ENCODE measurements at regions not wholly inside any gene's neighbourhood (a gene's known extent, or its start where the extent isn't known, plus 50 kb on each side); places are given as distances from the start of the nearest gene placed in this dataset.

GRCh38 chr7:117951691-117952280 is 78.5 kb upstream of the CTTNBP2 start:
- no peak for DNase-seq

GRCh38 chr7:117955046-117955445 is 81.8 kb upstream of the CTTNBP2 start:
- Histone ChIP-seq H3K18ac (ENCODE audit: low read length) (no peak overlapping the region), H4K5ac (ENCODE audit: low read length) (no peak overlapping the region), H3K4me3 (ENCODE audit: low read length) (no peak overlapping the region), H2AK5ac (ENCODE audit: low read length) (no peak overlapping the region), H2BK5ac (ENCODE audit: low read length) (no peak overlapping the region), H3K4ac (ENCODE audit: low read depth, low read length) (no peak overlapping the region), H2BK15ac (replicated peaks; ENCODE audit: low read depth) (no peak overlapping the region), H4K8ac (ENCODE audit: low read depth, low read length) (no peak overlapping the region), H3K27me3 (ENCODE audit: insufficient read depth, low read length, poor library complexity) (no peaks in the 10 kb centered on the region), H3K79me2 (ENCODE audit: control insufficient read depth, insufficient read depth, low read length) (no peaks in the 10 kb centered on the region), H3K23ac (ENCODE audit: low read length) (no peak overlapping the region), H3K9ac (ENCODE audit: low read length) (no peak overlapping the region), H3K4me2 (ENCODE audit: low read length) (no peak overlapping the region), H3K4me1 (ENCODE audit: control insufficient read depth, low read depth, low read length) (no peaks in the 10 kb centered on the region), H3K36me3 (ENCODE audit: control insufficient read depth, insufficient read depth, low read length) (no peaks in the 10 kb centered on the region), H2BK120ac (ENCODE audit: low read depth, low read length) (no peak overlapping the region), H3K27ac (ENCODE audit: low read depth, low read length) (no peak overlapping the region), H3K56ac (ENCODE audit: low read length) (no peak overlapping the region), H3K79me1 (ENCODE audit: low read length) (no peaks in the 10 kb centered on the region)
- WGBS (ENCODE audit: extremely low coverage, insufficient coverage, low lambda C conversion rate), result no CpG with 5 or more reads among the region's 4 CpGs
- DNase-seq, result no peak

More at GRCh38 chr7:117951691-117952280, 78.5 kb upstream of the CTTNBP2 start:
- no peak overlapping the region for H4K8ac ChIP-seq (ENCODE audit: low read depth, low read length)
- H2BK15ac ChIP-seq (replicated peaks; ENCODE audit: low read depth), result no peak overlapping the region
- H3K9ac ChIP-seq (ENCODE audit: low read length), result no peak overlapping the region
- H3K79me1 ChIP-seq (ENCODE audit: low read length), result no peaks in the 10 kb centered on the region
- no peaks in the 10 kb centered on the region for H3K27me3 ChIP-seq (ENCODE audit: insufficient read depth, low read length, poor library complexity)
- H2BK5ac ChIP-seq (ENCODE audit: low read length), result no peak overlapping the region
- no peak overlapping the region for H2AK5ac ChIP-seq (ENCODE audit: low read length)
- H3K36me3 ChIP-seq (ENCODE audit: control insufficient read depth, insufficient read depth, low read length), result no peaks in the 10 kb centered on the region
- no peak overlapping the region for H2BK120ac ChIP-seq (ENCODE audit: low read depth, low read length)
- no peak overlapping the region for H4K5ac ChIP-seq (ENCODE audit: low read length)
- H3K18ac ChIP-seq (ENCODE audit: low read length), result no peak overlapping the region
- no CpG with 5 or more reads among the region's 4 CpGs for WGBS (ENCODE audit: extremely low coverage, insufficient coverage, low lambda C conversion rate)
- H3K27ac ChIP-seq (ENCODE audit: low read depth, low read length), result no peak overlapping the region
- no peak overlapping the region for H3K4me2 ChIP-seq (ENCODE audit: low read length)
- H3K79me2 ChIP-seq (ENCODE audit: control insufficient read depth, insufficient read depth, low read length), result no peaks in the 10 kb centered on the region
- H3K23ac ChIP-seq (ENCODE audit: low read length), result no peak overlapping the region
- H3K4ac ChIP-seq (ENCODE audit: low read depth, low read length), result no peak overlapping the region
- no peak overlapping the region for H3K4me3 ChIP-seq (ENCODE audit: low read length)
- H3K56ac ChIP-seq (ENCODE audit: low read length), result no peak overlapping the region
- no peaks in the 10 kb centered on the region for H3K4me1 ChIP-seq (ENCODE audit: control insufficient read depth, low read depth, low read length)

GRCh38 chr7:117960351-117960750 is 87.1 kb upstream of the CTTNBP2 start:
- Histone ChIP-seq H3K4me1 (ENCODE audit: control insufficient read depth, low read depth, low read length) (no peaks in the 10 kb centered on the region), H3K4ac (ENCODE audit: low read depth, low read length) (no peak overlapping the region), H4K8ac (ENCODE audit: low read depth, low read length) (no peak overlapping the region), H2BK15ac (replicated peaks; ENCODE audit: low read depth) (no peak overlapping the region), H3K56ac (ENCODE audit: low read length) (no peak overlapping the region), H3K36me3 (ENCODE audit: control insufficient read depth, insufficient read depth, low read length) (no peaks in the 10 kb centered on the region), H3K9ac (ENCODE audit: low read length) (no peak overlapping the region), H3K27me3 (ENCODE audit: insufficient read depth, low read length, poor library complexity) (no peaks in the 10 kb centered on the region), H2BK5ac (ENCODE audit: low read length) (no peak overlapping the region), H4K5ac (ENCODE audit: low read length) (no peak overlapping the region), H3K4me2 (ENCODE audit: low read length) (no peak overlapping the region), H2AK5ac (ENCODE audit: low read length) (no peak overlapping the region), H3K27ac (ENCODE audit: low read depth, low read length) (no peak overlapping the region), H3K79me1 (ENCODE audit: low read length) (no peaks in the 10 kb centered on the region), H3K23ac (ENCODE audit: low read length) (no peak overlapping the region), H3K18ac (ENCODE audit: low read length) (no peak overlapping the region), H3K79me2 (ENCODE audit: control insufficient read depth, insufficient read depth, low read length) (no peaks in the 10 kb centered on the region), H2BK120ac (ENCODE audit: low read depth, low read length) (no peak overlapping the region), H3K4me3 (ENCODE audit: low read length) (no peak overlapping the region)
- DNase-seq, result peak; percentile 33

- no peak overlapping the region for H3K4me2 ChIP-seq (ENCODE audit: low read length)
- no peak overlapping the region for H4K5ac ChIP-seq (ENCODE audit: low read length)
- H3K36me3 ChIP-seq (ENCODE audit: control insufficient read depth, insufficient read depth, low read length), result no peaks in the 10 kb centered on the region
- no peak for DNase-seq
- H2BK15ac ChIP-seq (replicated peaks; ENCODE audit: low read depth), result no peak overlapping the region
- H3K18ac ChIP-seq (ENCODE audit: low read length), result no peak overlapping the region
- H3K79me1 ChIP-seq (ENCODE audit: low read length), result no peaks in the 10 kb centered on the region
- no peaks in the 10 kb centered on the region for H3K27me3 ChIP-seq (ENCODE audit: insufficient read depth, low read length, poor library complexity)
- no peaks in the 10 kb centered on the region for H3K4me1 ChIP-seq (ENCODE audit: control insufficient read depth, low read depth, low read length)
- no peak overlapping the region for H3K9ac ChIP-seq (ENCODE audit: low read length)
- H3K4ac ChIP-seq (ENCODE audit: low read depth, low read length), result no peak overlapping the region
- H2BK120ac ChIP-seq (ENCODE audit: low read depth, low read length), result no peak overlapping the region
- WGBS (ENCODE audit: extremely low coverage, insufficient coverage, low lambda C conversion rate), result no CpG with 5 or more reads among the region's 4 CpGs
- H3K27ac ChIP-seq (ENCODE audit: low read depth, low read length), result no peak overlapping the region
- no peaks in the 10 kb centered on the region for H3K79me2 ChIP-seq (ENCODE audit: control insufficient read depth, insufficient read depth, low read length)
- no peak overlapping the region for H2AK5ac ChIP-seq (ENCODE audit: low read length)
- no peak overlapping the region for H3K56ac ChIP-seq (ENCODE audit: low read length)
- H4K8ac ChIP-seq (ENCODE audit: low read depth, low read length), result no peak overlapping the region
- no peak overlapping the region for H3K23ac ChIP-seq (ENCODE audit: low read length)
- H2BK5ac ChIP-seq (ENCODE audit: low read length), result no peak overlapping the region
- no peak overlapping the region for H3K4me3 ChIP-seq (ENCODE audit: low read length)
Measured at GRCh38 chr7:117961235-117961634, 88.0 kb upstream of the CTTNBP2 start.

GRCh38 chr7:117962366-117962994 is 89.2 kb upstream of the CTTNBP2 start:
- H3K56ac ChIP-seq (ENCODE audit: low read length), result no peak overlapping the region
- no CpG with 5 or more reads among the region's 5 CpGs for WGBS (ENCODE audit: extremely low coverage, insufficient coverage, low lambda C conversion rate)
- H3K4me2 ChIP-seq (ENCODE audit: low read length), result no peak overlapping the region

More at GRCh38 chr7:117962366-117962994, 89.2 kb upstream of the CTTNBP2 start:
- DNase-seq, result no peak
- H3K79me1 ChIP-seq (ENCODE audit: low read length), result no peaks in the 10 kb centered on the region
- no peak overlapping the region for H3K4ac ChIP-seq (ENCODE audit: low read depth, low read length)
- H3K4me1 ChIP-seq (ENCODE audit: control insufficient read depth, low read depth, low read length), result no peaks in the 10 kb centered on the region
- no peaks in the 10 kb centered on the region for H3K36me3 ChIP-seq (ENCODE audit: control insufficient read depth, insufficient read depth, low read length)
- H3K18ac ChIP-seq (ENCODE audit: low read length), result no peak overlapping the region
- no peaks in the 10 kb centered on the region for H3K27me3 ChIP-seq (ENCODE audit: insufficient read depth, low read length, poor library complexity)
- H2BK15ac ChIP-seq (replicated peaks; ENCODE audit: low read depth), result no peak overlapping the region
- H3K23ac ChIP-seq (ENCODE audit: low read length), result no peak overlapping the region
- no peak overlapping the region for H4K8ac ChIP-seq (ENCODE audit: low read depth, low read length)
- H3K9ac ChIP-seq (ENCODE audit: low read length), result no peak overlapping the region
- no peak overlapping the region for H3K27ac ChIP-seq (ENCODE audit: low read depth, low read length)
- no peak overlapping the region for H2BK120ac ChIP-seq (ENCODE audit: low read depth, low read length)
- no peaks in the 10 kb centered on the region for H3K79me2 ChIP-seq (ENCODE audit: control insufficient read depth, insufficient read depth, low read length)
- no peak overlapping the region for H2AK5ac ChIP-seq (ENCODE audit: low read length)
- no peak overlapping the region for H3K4me3 ChIP-seq (ENCODE audit: low read length)
- no peak overlapping the region for H2BK5ac ChIP-seq (ENCODE audit: low read length)
- H4K5ac ChIP-seq (ENCODE audit: low read length), result no peak overlapping the region

Data from mesendoderm (in vitro differentiated cells).